ENCODE measurements at regions not wholly inside any gene's neighbourhood (a gene's known extent, or its start where the extent isn't known, plus 50 kb on each side); places are given as distances from the start of the nearest gene placed in this dataset.

- no peak overlapping the region for H3K27ac Mint-ChIP-seq (ENCODE audit: unreplicated experiment)
- peaks cover 3% of the 10 kb centered on the region for H3K36me3 Mint-ChIP-seq (ENCODE audit: low read depth)
- peaks cover 20% of the 10 kb centered on the region for H3K4me1 Mint-ChIP-seq
- peaks cover 4% of the 10 kb centered on the region for H3K9me3 Mint-ChIP-seq
- H3K4me3 Mint-ChIP-seq: no peak overlapping the region
- DNase-seq (ENCODE audit: low read depth, low spot score): no peak
- H3K27me3 Mint-ChIP-seq (ENCODE audit: low read depth): peaks cover 3% of the 10 kb centered on the region
- no peak for TF ChIP-seq CTCF (conservative IDR thresholded peaks at IDR 0.05)
These were observed 198.6 kb downstream of the AXIN2 start for GRCh38 chr17:65362826-65363225.

- H3K27me3 Mint-ChIP-seq (ENCODE audit: low read depth): peaks cover 3% of the 10 kb centered on the region
- peaks cover 20% of the 10 kb centered on the region for H3K4me1 Mint-ChIP-seq
- H3K9me3 Mint-ChIP-seq: peaks cover 4% of the 10 kb centered on the region
- no peak for TF ChIP-seq CTCF (conservative IDR thresholded peaks at IDR 0.05)
- H3K27ac Mint-ChIP-seq (ENCODE audit: unreplicated experiment): no peak overlapping the region
- no peak for DNase-seq (ENCODE audit: low read depth, low spot score)
- peaks cover 3% of the 10 kb centered on the region for H3K36me3 Mint-ChIP-seq (ENCODE audit: low read depth)
- H3K4me3 Mint-ChIP-seq: no peak overlapping the region
These were observed 200.4 kb downstream of the AXIN2 start for GRCh38 chr17:65360961-65361552.

- Mint-ChIP-seq H3K27me3 (ENCODE audit: low read depth) (no peaks in the 10 kb centered on the region), H3K27ac (ENCODE audit: unreplicated experiment) (no peak overlapping the region), H3K4me3 (no peak overlapping the region), H3K4me1 (peaks cover 8% of the 10 kb centered on the region), H3K36me3 (ENCODE audit: low read depth) (peaks cover 3% of the 10 kb centered on the region), H3K9me3 (peaks cover 4% of the 10 kb centered on the region)
- no peak for DNase-seq (ENCODE audit: low read depth, low spot score)
- no peak for TF ChIP-seq CTCF (conservative IDR thresholded peaks at IDR 0.05)
These were observed 202.4 kb downstream of the AXIN2 start for GRCh38 chr17:65359016-65359415.

DNA sequence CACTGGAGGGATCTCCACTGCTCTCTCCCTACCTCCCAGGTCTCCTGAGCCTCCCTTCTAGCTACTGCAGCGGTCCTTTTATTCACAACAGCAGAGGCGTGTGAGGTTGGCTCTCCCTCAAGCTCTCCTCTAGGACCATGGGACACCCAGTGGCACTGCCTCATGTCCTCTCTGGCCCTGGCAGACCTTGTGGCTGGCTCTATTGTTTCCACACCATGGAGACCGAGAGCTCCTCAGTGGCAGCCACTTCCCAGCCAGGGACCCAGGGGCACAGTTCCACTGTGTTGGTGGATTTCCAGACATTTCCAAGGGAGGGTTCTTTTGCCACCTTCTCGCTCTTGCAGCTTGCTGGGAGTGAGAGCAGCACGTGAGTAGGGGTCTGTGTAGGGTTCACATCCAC, 204.9 kb downstream of the AXIN2 start:
- Mint-ChIP-seq H3K36me3 (ENCODE audit: low read depth) (no peaks in the 10 kb centered on the region), H3K4me1 (peaks cover 4% of the 10 kb centered on the region), H3K9me3 (no peaks in the 10 kb centered on the region), H3K4me3 (no peak overlapping the region), H3K27me3 (ENCODE audit: low read depth) (no peaks in the 10 kb centered on the region), H3K27ac (ENCODE audit: unreplicated experiment) (no peak overlapping the region)
- DNase-seq (ENCODE audit: low read depth, low spot score): no peak
- no peak for TF ChIP-seq CTCF (conservative IDR thresholded peaks at IDR 0.05)

DNA sequence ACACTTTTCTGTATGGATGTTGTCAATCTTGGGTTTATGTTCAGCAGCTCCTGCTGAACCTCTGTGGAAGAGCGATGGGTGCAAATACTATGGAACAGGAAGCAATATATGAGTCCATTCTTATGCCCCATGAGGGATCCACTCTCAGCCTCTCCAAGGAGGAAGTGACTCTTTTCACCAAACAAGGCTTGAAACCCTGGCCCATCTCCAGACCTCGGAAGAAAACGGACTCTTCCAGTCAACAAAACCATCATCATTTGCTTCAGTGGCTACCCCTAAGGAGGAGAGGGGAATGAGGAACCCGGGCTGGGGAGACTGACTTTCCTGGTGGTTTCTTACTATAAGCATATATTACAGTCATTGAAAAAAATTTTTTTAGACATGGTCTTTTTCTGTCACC, 206.2 kb downstream of the AXIN2 start:
- Mint-ChIP-seq H3K27me3 (ENCODE audit: low read depth) (no peaks in the 10 kb centered on the region), H3K36me3 (ENCODE audit: low read depth) (peaks cover 4% of the 10 kb centered on the region), H3K9me3 (peaks cover 4% of the 10 kb centered on the region), H3K4me3 (no peak overlapping the region), H3K4me1 (peaks cover 2% of the 10 kb centered on the region), H3K27ac (ENCODE audit: unreplicated experiment) (no peak overlapping the region)
- no peak for DNase-seq (ENCODE audit: low read depth, low spot score)
- TF ChIP-seq CTCF (conservative IDR thresholded peaks at IDR 0.05): no peak

All from neural crest cell (in vitro differentiated cells).